Dermis blood vessel endothelial cell (primary cell): ENCODE measurements at regions not wholly inside any gene's neighbourhood (a gene's known extent, or its start where the extent isn't known, plus 50 kb on each side); places are given as distances from the start of the nearest gene placed in this dataset.

Experiments
- DNase-seq: peaks from one replicate; pipeline ENCODE4 v3.0.0; 2010

GRCh38 chr4:22097596-22097995 is 149.0 kb upstream of the KCNIP4 start:
- DNase-seq, result no peak

- DNase-seq, result no peak
These were observed 145.6 kb upstream of the KCNIP4 start for GRCh38 chr4:22094217-22094616.

GRCh38 chr4:22093126-22093525 is 144.6 kb upstream of the KCNIP4 start:
- DNase-seq, result no peak

DNA sequence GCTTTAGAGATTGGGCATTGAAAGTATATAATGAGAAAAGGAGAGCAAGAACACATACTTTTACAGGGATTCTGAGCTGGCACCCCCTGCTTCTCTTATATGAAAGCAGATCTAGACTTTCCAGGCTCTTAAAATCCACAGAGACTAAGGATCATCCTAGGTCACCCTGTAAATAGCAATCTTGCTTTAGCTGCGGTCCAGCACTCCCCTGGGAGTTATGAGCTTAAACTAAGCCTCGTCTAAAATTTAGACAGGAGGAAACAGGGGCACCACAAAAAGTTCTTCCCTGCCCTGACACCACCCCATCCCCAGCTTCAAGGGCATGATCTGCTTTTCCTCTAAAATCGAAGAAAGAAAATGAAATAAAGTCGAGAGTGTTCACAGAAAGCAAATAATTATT is 143.3 kb upstream of the KCNIP4 start:
- DNase-seq, result no peak

- DNase-seq, result no peak
These were observed 142.8 kb upstream of the KCNIP4 start for GRCh38 chr4:22091352-22091717.

DNA sequence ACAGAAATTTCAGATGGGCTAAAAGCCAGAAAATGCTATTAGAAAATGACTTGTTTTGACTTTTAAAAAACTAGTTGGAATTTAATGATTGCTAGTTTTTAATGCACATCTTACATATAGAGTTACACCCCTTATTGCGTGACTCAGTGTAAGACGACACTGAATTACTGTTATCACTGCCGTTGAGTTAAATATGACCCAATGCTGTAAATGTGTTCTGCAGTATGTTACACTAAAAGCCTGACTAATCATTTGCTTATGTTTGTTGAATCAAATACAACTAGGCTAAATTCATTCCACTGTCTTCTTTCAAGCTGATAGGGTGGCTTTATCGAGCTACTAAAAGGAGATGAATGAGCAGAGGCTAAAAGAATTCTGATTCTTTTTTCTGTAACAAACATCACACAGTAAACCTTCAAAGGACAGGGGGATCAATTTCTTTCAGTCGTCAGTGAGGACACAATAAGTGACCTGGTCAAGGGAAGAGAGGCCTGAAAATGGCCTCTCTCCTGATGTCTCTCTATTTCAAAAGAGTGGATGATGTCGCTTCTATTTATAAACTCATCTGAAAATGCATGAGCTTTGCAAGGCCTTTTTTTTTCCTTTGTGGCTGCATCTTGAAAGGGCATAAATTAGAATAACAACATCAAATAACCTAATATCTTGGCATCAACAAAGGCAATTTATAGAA is 142.2 kb upstream of the KCNIP4 start:
- DNase-seq, result no peak

DNA sequence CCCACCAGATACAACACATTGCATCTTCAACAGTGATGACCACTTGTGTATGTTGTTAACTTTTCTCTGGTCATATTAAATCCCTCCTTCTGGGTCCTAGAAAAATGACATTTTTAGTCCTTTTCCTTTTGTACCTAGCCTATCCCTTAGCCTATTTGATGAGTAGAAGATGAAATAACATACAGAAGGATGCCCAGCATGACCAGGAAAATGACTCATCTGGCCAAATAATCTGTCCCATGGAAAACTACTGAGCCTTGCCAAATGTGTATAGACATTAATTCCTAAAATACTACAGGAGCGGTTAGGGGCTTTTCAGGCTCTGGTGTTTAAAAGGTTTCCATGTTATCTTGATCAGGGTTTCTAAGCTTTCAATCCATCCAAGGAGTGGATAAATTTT is 129.0 kb upstream of the KCNIP4 start:
- no peak for DNase-seq

GRCh38 chr4:22072726-22073125 is 124.2 kb upstream of the KCNIP4 start:
- DNase-seq, result no peak

DNA sequence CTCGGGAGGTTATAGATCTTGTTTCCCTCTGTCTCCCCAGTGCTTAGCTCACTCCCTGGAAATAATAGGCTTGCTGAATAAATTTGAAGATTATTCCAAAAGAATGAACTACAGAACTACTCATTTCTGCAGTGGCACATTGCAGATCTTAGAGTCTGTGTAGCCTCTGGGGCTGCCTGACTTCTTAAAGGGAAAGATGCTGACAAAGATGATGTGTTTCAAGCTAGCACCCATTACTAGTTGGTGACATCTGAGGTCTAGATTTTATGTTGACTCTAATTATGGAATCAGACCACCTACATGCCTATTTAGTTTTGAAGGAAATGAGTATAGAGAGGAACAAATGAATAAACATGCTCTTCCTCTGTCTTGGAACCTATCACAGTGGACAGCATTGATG is 123.7 kb upstream of the KCNIP4 start:
- no peak for DNase-seq

DNA sequence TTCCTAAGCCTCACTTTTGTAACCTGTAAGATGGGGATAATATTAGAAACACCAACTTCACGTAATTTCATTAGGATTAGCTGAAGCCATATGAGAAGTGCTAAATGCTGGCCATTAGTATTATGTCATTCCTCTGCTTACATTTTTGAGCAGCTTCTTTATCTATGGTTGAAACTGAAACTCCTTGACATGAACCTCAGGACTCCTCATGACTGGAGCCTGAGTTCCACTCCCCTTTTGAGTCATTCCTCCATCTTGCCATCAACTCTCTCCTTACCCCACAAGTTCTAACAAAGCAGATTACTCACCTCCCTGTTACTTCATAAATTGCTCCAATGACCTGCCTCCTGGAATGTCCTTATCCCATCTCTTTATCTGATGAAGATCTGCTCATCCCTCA is 123.2 kb upstream of the KCNIP4 start:
- DNase-seq, result no peak

DNA sequence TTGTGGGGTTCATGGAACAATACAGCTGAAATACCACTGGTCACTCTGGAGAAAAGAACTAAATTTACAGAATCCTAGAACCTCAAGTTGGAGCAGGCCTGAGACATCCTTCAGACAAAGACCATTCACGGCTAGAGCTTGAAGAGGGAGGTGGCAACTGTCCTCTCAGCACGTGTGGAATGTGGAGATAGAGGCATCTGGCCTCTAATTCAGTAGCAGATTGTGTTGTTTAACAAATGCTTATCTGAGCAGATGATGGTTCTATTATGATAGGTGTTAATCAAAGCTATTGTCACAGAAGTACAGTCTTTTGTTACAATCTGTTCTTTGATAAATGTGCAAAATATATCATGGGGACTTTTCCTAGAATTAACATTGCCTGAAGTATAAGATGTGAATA is 121.7 kb upstream of the KCNIP4 start:
- DNase-seq, result no peak

GRCh38 chr4:22063613-22064012 is 115.0 kb upstream of the KCNIP4 start:
- no peak for DNase-seq

GRCh38 chr4:22062676-22063075 is 114.1 kb upstream of the KCNIP4 start:
- no peak for DNase-seq

DNA sequence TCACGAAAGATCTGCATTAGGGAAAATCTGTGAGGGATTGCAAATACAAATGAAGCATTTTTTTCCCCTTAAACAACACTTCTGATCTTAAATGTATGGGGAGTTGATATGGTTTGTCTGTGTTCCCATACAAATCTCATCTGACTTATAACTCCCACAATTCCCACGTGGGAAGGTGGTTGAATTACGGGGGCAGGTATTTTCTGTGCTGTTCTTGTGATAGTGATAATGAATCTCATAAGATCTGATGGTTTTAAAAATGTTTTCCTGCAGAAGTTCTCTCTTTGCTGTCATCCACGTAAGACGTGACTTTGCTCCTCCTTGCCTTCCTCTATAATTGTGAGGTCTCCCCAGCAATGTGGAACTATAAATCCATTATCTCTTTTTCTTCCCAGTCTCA is 107.4 kb upstream of the KCNIP4 start:
- no peak for DNase-seq

GRCh38 chr4:22052076-22052475 is 103.5 kb upstream of the KCNIP4 start:
- DNase-seq, result no peak

DNA sequence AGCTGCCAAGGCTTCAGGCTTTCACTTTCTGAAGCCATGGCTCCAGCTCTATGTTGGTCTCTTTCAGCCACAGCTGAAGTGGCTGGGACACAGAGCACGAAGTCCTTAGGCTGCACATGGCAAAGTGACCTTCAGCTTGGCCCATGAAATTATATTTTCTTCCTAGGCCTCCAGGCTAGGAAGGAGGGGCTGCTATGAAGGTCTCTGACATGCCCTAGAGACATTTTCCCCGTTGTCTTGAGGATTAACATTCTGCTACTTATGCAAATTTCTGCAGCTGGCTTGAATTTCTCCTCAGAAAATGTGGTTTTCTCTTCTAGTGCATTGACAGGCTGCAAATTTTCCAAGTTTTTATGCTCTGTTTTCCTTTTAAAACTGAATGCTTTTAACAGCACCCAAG is 99.8 kb upstream of the KCNIP4 start:
- no peak for DNase-seq

GRCh38 chr4:22047793-22048192 is 99.2 kb upstream of the KCNIP4 start:
- no peak for DNase-seq

DNA sequence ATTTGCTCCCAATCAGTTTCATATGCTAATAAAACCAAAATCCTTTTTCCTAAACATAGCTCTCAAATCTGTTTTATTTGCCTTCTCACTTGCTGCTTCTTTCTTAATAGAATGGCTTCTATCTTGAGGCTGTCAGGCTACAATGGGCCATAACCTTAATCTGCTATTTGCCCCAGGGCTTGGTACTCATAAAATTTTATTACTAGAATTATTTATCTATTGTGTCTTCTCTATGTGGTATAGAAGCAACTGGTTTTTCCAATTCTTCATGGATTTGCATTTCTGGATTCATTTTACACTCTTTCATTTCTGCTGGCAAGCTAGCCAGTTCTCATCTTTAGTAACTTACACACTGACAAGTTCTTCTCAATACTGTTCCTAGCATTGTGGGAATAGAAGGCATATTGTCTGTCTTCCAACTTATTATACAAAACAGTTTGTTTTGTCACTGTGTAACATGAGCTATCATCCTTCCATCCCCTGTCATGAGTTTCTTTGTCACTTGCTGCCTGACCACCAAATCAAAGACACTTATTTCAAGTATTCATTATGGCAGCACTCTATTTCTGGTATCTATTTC is 96.6 kb upstream of the KCNIP4 start:
- no peak for DNase-seq

DNA sequence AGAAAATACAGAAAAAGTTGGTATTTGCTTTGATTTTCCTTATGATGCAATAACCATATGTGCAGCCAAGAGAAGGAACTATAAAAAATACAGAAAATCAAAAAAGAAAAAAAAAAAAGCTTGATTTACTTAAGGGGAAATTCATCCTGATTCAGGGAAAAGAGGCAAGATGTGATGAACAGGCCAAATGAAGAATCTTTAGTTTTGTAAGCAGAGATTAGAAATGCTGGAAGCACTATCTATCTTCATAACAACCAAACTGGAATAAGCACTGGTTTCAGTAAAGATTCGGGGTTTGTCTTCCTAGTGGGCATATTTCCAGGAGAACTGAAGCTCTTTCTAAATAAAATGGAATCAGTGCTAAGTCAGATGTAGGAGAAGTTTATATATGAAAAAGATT is 82.9 kb upstream of the KCNIP4 start:
- no peak for DNase-seq

GRCh38 chr4:22030881-22031280 is 82.3 kb upstream of the KCNIP4 start:
- DNase-seq, result no peak

GRCh38 chr4:22030307-22030706 is 81.7 kb upstream of the KCNIP4 start:
- no peak for DNase-seq

GRCh38 chr4:22029803-22030202 is 81.2 kb upstream of the KCNIP4 start:
- DNase-seq, result no peak

GRCh38 chr4:22021106-22021505 is 72.5 kb upstream of the KCNIP4 start:
- DNase-seq, result no peak

GRCh38 chr4:22020129-22020528 is 71.6 kb upstream of the KCNIP4 start:
- DNase-seq, result no peak

- no peak for DNase-seq
These were observed 71.1 kb upstream of the KCNIP4 start for GRCh38 chr4:22019676-22020075.
